PC-9 (cell line): ENCODE measurements at regions not wholly inside any gene's neighbourhood (a gene's known extent, or its start where the extent isn't known, plus 50 kb on each side); places are given as distances from the start of the nearest gene placed in this dataset.

Experiments used
- BruUV-seq: library from RNA; stranded (reverse); fragments of 400-500 nt; replicated peaks from 2 replicates; lab custom pipeline; 2021; lab: Mats Ljungman, UMichigan
- CTCF ChIA-PET: fragments of 300-600 bp; sonication (Branson Sonifier 250); formaldehyde crosslinking; loops from one replicate; lab custom pipeline; 2022; ENCODE audit warnings: antibody characterized with exemption; lab: Charles Lee
- POLR2A ChIA-PET: fragments of 300-600 bp; sonication (Branson Sonifier 250); formaldehyde crosslinking; loops from one replicate; lab custom pipeline; 2022; ENCODE audit warnings: antibody characterized with exemption; ENCODE audit not compliant: unreplicated experiment; lab: Charles Lee
- DNase-seq, 2 experiments: peaks; one replicate each; pipeline versions ENCODE4 v3.0.0 to v3.0.0-alpha.2; 2015 to 2022; ENCODE audit warnings: mixed read lengths in 1 of 2
- H2AFZ ChIP-seq: fragments of 200-600 bp; sonication (generic); 2 replicates; pipeline ENCODE4 v1.8.1; 2017; ENCODE audit warnings: antibody characterized with exemption
- H3F3A ChIP-seq: fragments of 200-600 bp; sonication (generic); 2 replicates; pipeline ENCODE4 v1.8.1; 2017; ENCODE audit warnings: antibody characterized with exemption, mild to moderate bottlenecking, low read depth; ENCODE audit not compliant: insufficient read depth
- H3K27ac ChIP-seq: fragments of 200-600 bp; sonication (generic); 2 replicates; pipeline ENCODE4 v1.6.1; 2016; ENCODE audit warnings: mixed run types
- H3K27me3 ChIP-seq: fragments of 200-600 bp; sonication (generic); 2 replicates; pipeline ENCODE4 v1.6.1; 2016; ENCODE audit warnings: low read depth, mixed run types; ENCODE audit not compliant: insufficient read depth
- H3K36me3 ChIP-seq: fragments of 200-600 bp; sonication (generic); 2 replicates; pipeline ENCODE4 v1.6.1; 2016; ENCODE audit warnings: low read depth, mixed run types
- H3K4me1 ChIP-seq: fragments of 200-600 bp; sonication (generic); replicated peaks from 2 replicates; pipeline ENCODE4 v1.6.1; 2016; ENCODE audit warnings: mixed run types; ENCODE audit not compliant: insufficient read depth
- H3K4me2 ChIP-seq: fragments of 200-600 bp; sonication (generic); 2 replicates; pipeline ENCODE4 v1.6.1; 2017; ENCODE audit warnings: mixed run types
- H3K4me3 ChIP-seq: fragments of 200-600 bp; sonication (generic); 2 replicates; pipeline ENCODE4 v1.6.1; 2016; ENCODE audit warnings: mixed run types
- H3K79me2 ChIP-seq: fragments of 200-600 bp; sonication (generic); 2 replicates; pipeline ENCODE4 v1.6.1; 2017; ENCODE audit warnings: low read depth, mixed run types
- H3K9me2 ChIP-seq: fragments of 200-600 bp; sonication (generic); 2 replicates; pipeline ENCODE4 v1.8.1; 2017; ENCODE audit warnings: mild to moderate bottlenecking; ENCODE audit not compliant: insufficient read depth
- H3K9me3 ChIP-seq: fragments of 200-600 bp; sonication (generic); 2 replicates; pipeline ENCODE4 v1.8.1; 2016; ENCODE audit warnings: low read depth; ENCODE audit not compliant: insufficient read depth
- H4K20me1 ChIP-seq: fragments of 200-600 bp; sonication (generic); 2 replicates; pipeline ENCODE4 v1.8.1; 2017; ENCODE audit not compliant: insufficient read depth
- EZH2 ChIP-seq: fragments of 200-600 bp; sonication (generic); IDR thresholded peaks from 2 replicates; pipeline ENCODE4 v1.8.0; 2017; ENCODE audit warnings: antibody characterized with exemption, low read depth
- intact Hi-C: fragments of 100-400 bp; cut with micrococcal nuclease; formaldehyde crosslinking; loops from one replicate; pipeline ENCODE4 v1.10.0; 2022; ENCODE audit not compliant: unreplicated experiment
- TF ChIP-seq, protein P1 (sequence below): fragments of 200-600 bp; sonication (generic); conservative IDR thresholded peaks from 2 replicates; pipeline ENCODE4 v1.6.1; 2017; ENCODE audit warnings: mixed run types, antibody characterized with exemption, mild to moderate bottlenecking, moderate library complexity

DNA sequence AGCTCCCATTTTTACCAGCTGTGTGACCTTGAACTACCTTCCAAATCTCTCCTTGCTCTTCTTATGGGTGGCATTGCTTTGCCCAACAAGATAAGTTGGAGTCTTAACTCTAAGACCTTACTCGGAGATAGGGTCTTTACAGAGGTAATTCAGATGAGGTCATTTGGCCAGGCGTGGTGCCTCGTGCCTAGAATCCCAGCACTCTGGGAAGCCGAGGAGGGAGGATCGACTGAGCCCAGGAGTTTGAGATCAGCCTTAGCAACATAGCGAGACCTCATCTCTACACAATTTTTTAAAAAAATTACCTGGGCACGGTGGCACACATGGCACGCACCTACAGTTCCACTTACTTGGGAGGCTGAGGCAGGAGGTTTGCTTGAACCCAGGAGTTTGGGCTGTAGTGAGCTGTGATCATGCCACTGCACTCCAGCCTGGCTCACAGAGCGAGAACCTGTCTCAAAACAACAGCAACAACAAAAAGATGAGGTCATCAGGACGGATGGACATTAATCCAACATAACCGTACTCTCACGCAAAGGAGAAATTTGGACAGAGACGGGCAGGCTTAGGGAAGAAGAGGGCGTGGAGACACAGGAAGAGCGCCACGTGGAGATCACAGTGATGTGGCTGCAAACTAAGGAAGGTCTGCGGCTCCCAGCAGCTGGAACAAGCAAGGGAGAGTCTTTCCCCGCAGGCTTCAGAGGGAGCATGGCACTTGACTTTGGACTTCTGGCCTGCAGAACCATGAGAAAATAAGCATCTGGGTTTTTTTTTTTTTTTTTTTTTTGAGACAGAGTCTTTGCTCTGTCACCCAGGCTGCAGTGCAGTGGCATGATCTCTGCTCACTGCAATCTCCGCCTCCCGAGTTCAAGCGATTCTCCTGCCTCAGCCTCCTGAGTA lies 122.3 kb upstream of the CARD11 start:
- Histone ChIP-seq H3K4me2 (no peak overlapping the region), H3K36me3 (no peaks in the 10 kb centered on the region), H3K27me3 (no peaks in the 10 kb centered on the region), H3K4me1 (peaks cover 22% of the 10 kb centered on the region), H3K79me2 (no peaks in the 10 kb centered on the region), H3F3A (peaks cover 19% of the 10 kb centered on the region; the same call in 1 of the 2 replicates), H3K27ac (no peak overlapping the region), H2AFZ (no peak overlapping the region), H3K9me3 (no peaks in the 10 kb centered on the region), H3K9me2 (no peaks in the 10 kb centered on the region), H4K20me1 (no peaks in the 10 kb centered on the region), H3K4me3 (no peak overlapping the region)
- no TSS peak for BruUV-seq
- intact Hi-C loops, result loop anchor here (2.0 kb wide), 1 partner anchor 29 kb away; no protein-coding TSS in a partner anchor
- ChIA-PET CTCF (no interaction called here), POLR2A (interaction anchor here (0.6 kb wide), 1 partner anchor 212 kb away, joined by 3 read pairs; no protein-coding TSS in a partner anchor)
- no peak for TF ChIP-seq EZH2
- TF ChIP-seq, protein P1, sequence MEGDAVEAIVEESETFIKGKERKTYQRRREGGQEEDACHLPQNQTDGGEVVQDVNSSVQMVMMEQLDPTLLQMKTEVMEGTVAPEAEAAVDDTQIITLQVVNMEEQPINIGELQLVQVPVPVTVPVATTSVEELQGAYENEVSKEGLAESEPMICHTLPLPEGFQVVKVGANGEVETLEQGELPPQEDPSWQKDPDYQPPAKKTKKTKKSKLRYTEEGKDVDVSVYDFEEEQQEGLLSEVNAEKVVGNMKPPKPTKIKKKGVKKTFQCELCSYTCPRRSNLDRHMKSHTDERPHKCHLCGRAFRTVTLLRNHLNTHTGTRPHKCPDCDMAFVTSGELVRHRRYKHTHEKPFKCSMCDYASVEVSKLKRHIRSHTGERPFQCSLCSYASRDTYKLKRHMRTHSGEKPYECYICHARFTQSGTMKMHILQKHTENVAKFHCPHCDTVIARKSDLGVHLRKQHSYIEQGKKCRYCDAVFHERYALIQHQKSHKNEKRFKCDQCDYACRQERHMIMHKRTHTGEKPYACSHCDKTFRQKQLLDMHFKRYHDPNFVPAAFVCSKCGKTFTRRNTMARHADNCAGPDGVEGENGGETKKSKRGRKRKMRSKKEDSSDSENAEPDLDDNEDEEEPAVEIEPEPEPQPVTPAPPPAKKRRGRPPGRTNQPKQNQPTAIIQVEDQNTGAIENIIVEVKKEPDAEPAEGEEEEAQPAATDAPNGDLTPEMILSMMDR, result no peak
- no peak for DNase-seq

GRCh38 chr7:3167551-3167950 lies 123.9 kb upstream of the CARD11 start:
- no peaks in the 10 kb centered on the region for H4K20me1 ChIP-seq
- no peak overlapping the region for H3K27ac ChIP-seq
- BruUV-seq, result no TSS peak
- no peak overlapping the region for H3K4me2 ChIP-seq
- no peak overlapping the region for H3K4me3 ChIP-seq
- no peak for DNase-seq
- no peaks in the 10 kb centered on the region for H3K36me3 ChIP-seq
- H3K27me3 ChIP-seq, result no peaks in the 10 kb centered on the region
- no peaks in the 10 kb centered on the region for H3K9me3 ChIP-seq
- peaks cover 19% of the 10 kb centered on the region; the same call in 1 of the 2 replicates for H3F3A ChIP-seq
- no peaks in the 10 kb centered on the region for H3K9me2 ChIP-seq
- H3K4me1 ChIP-seq, result peaks cover 22% of the 10 kb centered on the region
- POLR2A ChIA-PET, result no interaction called here
- CTCF ChIA-PET, result no interaction called here
- H3K79me2 ChIP-seq, result no peaks in the 10 kb centered on the region
- intact Hi-C loops, result no loop called here
- no peak overlapping the region for H2AFZ ChIP-seq
- TF ChIP-seq, protein P1, result no peak
- no peak for TF ChIP-seq EZH2

- H3F3A ChIP-seq, result peaks cover 15% of the 10 kb centered on the region; the same call in 1 of the 2 replicates
- POLR2A ChIA-PET, result interaction anchor here (0.9 kb wide), 1 partner anchor 76 kb away, joined by 9 read pairs; no protein-coding TSS in a partner anchor
- no peak overlapping the region for H3K4me3 ChIP-seq
Measured at GRCh38 chr7:3168370-3168769, 124.7 kb upstream of the CARD11 start.

More at GRCh38 chr7:3168370-3168769, 124.7 kb upstream of the CARD11 start:
- Histone ChIP-seq H3K27me3 (no peaks in the 10 kb centered on the region), H3K4me2 (no peak overlapping the region), H2AFZ (no peak overlapping the region), H3K79me2 (no peaks in the 10 kb centered on the region), H3K27ac (no peak overlapping the region), H3K9me2 (no peaks in the 10 kb centered on the region), H3K4me1 (peaks cover 20% of the 10 kb centered on the region), H4K20me1 (no peaks in the 10 kb centered on the region), H3K36me3 (no peaks in the 10 kb centered on the region), H3K9me3 (no peaks in the 10 kb centered on the region)
- CTCF ChIA-PET, result no interaction called here
- TF ChIP-seq, protein P1, result no peak
- no peak for TF ChIP-seq EZH2
- BruUV-seq, result no TSS peak
- DNase-seq, result no peak
- intact Hi-C loops, result no loop called here
